ENCODE measurements at regions not wholly inside any gene's neighbourhood (a gene's known extent, or its start where the extent isn't known, plus 50 kb on each side); places are given as distances from the start of the nearest gene placed in this dataset.

DNA sequence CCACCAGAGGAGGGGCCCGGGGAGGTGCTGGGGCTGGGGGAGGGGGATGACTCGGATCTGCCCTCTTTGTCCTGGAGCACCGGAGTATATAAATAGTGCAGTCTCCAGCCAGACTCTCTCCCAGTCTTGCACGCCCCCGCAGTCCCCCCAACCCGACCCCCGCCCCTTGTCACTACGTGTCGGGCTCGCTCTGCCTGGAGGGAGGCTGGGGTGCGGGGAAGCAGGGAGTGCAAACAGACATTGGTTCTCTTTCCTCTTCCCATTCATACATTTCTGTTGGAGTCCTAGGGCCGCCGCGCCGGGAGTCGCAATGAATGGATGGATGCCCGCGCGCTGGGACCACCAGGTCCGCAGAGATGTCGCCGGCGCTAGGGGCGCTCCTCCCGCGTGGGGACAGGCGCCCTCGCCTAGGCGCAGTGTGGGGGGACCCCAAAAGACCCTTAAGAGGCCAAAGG lies 179.3 kb downstream of the TBXT start:
- H2AFZ ChIP-seq (ENCODE audit: low read depth, low read length), result no peak overlapping the region
- H3K27me3 ChIP-seq (ENCODE audit: control insufficient read depth in 2 of 2, insufficient read depth in 2 of 2, low read length in 2 of 2), result peaks cover 2 to 6% of the 10 kb centered on the region in 2 experiments

More for the DNA sequence above, 179.3 kb downstream of the TBXT start:
- BruUV-seq (replicated peaks), result no TSS peak
- dilution Hi-C loops (cut with MboI; ENCODE audit: extremely low pct_ligation_motif_present, low sequenced_read_pairs), result no loop called here
- H3K4me3 ChIP-seq (replicated peaks in 1 of 3; ENCODE audit: insufficient read depth in 1 of 3, low read depth in 1 of 3, low read length in 3 of 3), result no peak overlapping the region
- no peaks in the 10 kb centered on the region for H3K79me2 ChIP-seq (ENCODE audit: control insufficient read depth, insufficient read depth, low read length)
- H3K9me1 ChIP-seq (replicated peaks; ENCODE audit: control insufficient read depth, extremely low read depth, insufficient read depth, low read length), result no peaks in the 10 kb centered on the region
- no peaks in the 10 kb centered on the region for H4K20me1 ChIP-seq (replicated peaks; ENCODE audit: control insufficient read depth, extremely low read depth, insufficient read depth, low read length)
- H3K36me3 ChIP-seq (ENCODE audit: control insufficient read depth in 2 of 2, extremely low read depth in 1 of 2, insufficient read depth in 2 of 2, low read length in 2 of 2), result no peaks in the 10 kb centered on the region
- H3K27ac ChIP-seq (ENCODE audit: insufficient read depth, low read depth, low read length), result no peak overlapping the region
- no peak overlapping the region for H3K9ac ChIP-seq (replicated peaks; ENCODE audit: extremely low read depth, insufficient read depth, low read length)
- H3K4me2 ChIP-seq (ENCODE audit: insufficient read depth, low read length), result no peak overlapping the region
- no peaks in the 10 kb centered on the region for H3K4me1 ChIP-seq (ENCODE audit: control insufficient read depth, extremely low read depth, insufficient read depth, low read length)
- FAIRE-seq (no peak), DNase-seq (ENCODE audit: low read depth, low spot score) (no peak)
- TF ChIP-seq, protein P1, sequence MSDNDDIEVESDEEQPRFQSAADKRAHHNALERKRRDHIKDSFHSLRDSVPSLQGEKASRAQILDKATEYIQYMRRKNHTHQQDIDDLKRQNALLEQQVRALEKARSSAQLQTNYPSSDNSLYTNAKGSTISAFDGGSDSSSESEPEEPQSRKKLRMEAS (IDR thresholded peaks at IDR 0.05; ENCODE audit: insufficient read depth, insufficient read length), result no peak
- TF ChIP-seq, protein P2, sequence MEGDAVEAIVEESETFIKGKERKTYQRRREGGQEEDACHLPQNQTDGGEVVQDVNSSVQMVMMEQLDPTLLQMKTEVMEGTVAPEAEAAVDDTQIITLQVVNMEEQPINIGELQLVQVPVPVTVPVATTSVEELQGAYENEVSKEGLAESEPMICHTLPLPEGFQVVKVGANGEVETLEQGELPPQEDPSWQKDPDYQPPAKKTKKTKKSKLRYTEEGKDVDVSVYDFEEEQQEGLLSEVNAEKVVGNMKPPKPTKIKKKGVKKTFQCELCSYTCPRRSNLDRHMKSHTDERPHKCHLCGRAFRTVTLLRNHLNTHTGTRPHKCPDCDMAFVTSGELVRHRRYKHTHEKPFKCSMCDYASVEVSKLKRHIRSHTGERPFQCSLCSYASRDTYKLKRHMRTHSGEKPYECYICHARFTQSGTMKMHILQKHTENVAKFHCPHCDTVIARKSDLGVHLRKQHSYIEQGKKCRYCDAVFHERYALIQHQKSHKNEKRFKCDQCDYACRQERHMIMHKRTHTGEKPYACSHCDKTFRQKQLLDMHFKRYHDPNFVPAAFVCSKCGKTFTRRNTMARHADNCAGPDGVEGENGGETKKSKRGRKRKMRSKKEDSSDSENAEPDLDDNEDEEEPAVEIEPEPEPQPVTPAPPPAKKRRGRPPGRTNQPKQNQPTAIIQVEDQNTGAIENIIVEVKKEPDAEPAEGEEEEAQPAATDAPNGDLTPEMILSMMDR (IDR thresholded peaks at IDR 0.05; ENCODE audit: extremely low read depth in 1 of 2, insufficient read depth in 1 of 2, low read depth in 1 of 2, low read length in 2 of 2), result no peak
- TF ChIP-seq FOS (IDR thresholded peaks at IDR 0.05; ENCODE audit: borderline replicate concordance, insufficient read depth, low read length), result no peak
- no peak for TF ChIP-seq MYC (IDR thresholded peaks at IDR 0.05; ENCODE audit: low read depth, low read length)
- no peak for TF ChIP-seq EZH2 (IDR thresholded peaks at IDR 0.05; ENCODE audit: borderline replicate concordance, low read depth, low read length, severe bottlenecking)
- no peak for TF ChIP-seq POLR2A (IDR thresholded peaks at IDR 0.05; ENCODE audit: low read depth, low read length)
- no peak for TF ChIP-seq POLR2AphosphoS5 (IDR thresholded peaks at IDR 0.05; ENCODE audit: insufficient read depth, low read depth, low read length)
- no peak for TF ChIP-seq GATA2 (IDR thresholded peaks at IDR 0.05; ENCODE audit: insufficient read depth, insufficient read length, low read depth, low read length)
- no peak for TF ChIP-seq JUN (IDR thresholded peaks at IDR 0.05; ENCODE audit: borderline replicate concordance, insufficient read depth, insufficient read length, low read depth)
- ChIA-PET POLR2A (no interaction called here), CTCF (no interaction called here)
- no peaks in the 10 kb centered on the region for H3K9me3 ChIP-seq (replicated peaks; ENCODE audit: control insufficient read depth, insufficient read depth, low read length)
- intact Hi-C loops (cut with micrococcal nuclease), result no loop called here

All from endothelial cell of umbilical vein (primary cell).